Immature natural killer cell (primary cell): ENCODE measurements at regions not wholly inside any gene's neighbourhood (a gene's known extent, or its start where the extent isn't known, plus 50 kb on each side); places are given as distances from the start of the nearest gene placed in this dataset.

Source experiments
- DNase-seq, 3 donors: peaks; one replicate each; pipeline ENCODE4 v3.0.0; 2022; ENCODE audit warnings: mixed read lengths in 1 of 3
- H3K27ac Mint-ChIP-seq, 6 donors: one replicate each; pipeline ENCODE4 v1.8.0; 2020; ENCODE audit warnings: mixed read lengths in 6 of 6, mild to moderate bottlenecking in 5 of 6, inconsistent platforms in 4 of 6, moderate library complexity in 3 of 6
- H3K27me3 Mint-ChIP-seq, 3 donors: one replicate each; pipeline ENCODE4 v1.8.0; 2020 to 2021; ENCODE audit warnings: low read depth in 3 of 3, mild to moderate bottlenecking in 3 of 3, mixed read lengths in 3 of 3, moderate library complexity in 3 of 3, inconsistent platforms in 1 of 3
- H3K36me3 Mint-ChIP-seq, 3 donors: one replicate each; pipeline ENCODE4 v1.8.0; 2020; ENCODE audit warnings: mixed read lengths in 3 of 3, inconsistent platforms in 2 of 3, mild to moderate bottlenecking in 2 of 3
- H3K4me1 Mint-ChIP-seq, 2 donors: one replicate each; pipeline ENCODE4 v1.8.0; 2020; ENCODE audit warnings: inconsistent platforms in 2 of 2, mild to moderate bottlenecking in 2 of 2, mixed read lengths in 2 of 2, moderate library complexity in 1 of 2
- H3K4me3 Mint-ChIP-seq, 5 donors: one replicate each; pipeline ENCODE4 v1.8.0; 2020; ENCODE audit warnings: mild to moderate bottlenecking in 5 of 5, mixed read lengths in 5 of 5, inconsistent platforms in 3 of 5, moderate library complexity in 3 of 5
- H3K9me3 Mint-ChIP-seq, 6 donors: one replicate each; pipeline ENCODE4 v1.8.0; 2020; ENCODE audit warnings: mild to moderate bottlenecking in 6 of 6, mixed read lengths in 6 of 6, inconsistent platforms in 4 of 6, moderate library complexity in 3 of 6

GRCh38 chr2:15729709-15730544, 138.3 kb downstream of the DDX1 start:
- Mint-ChIP-seq H3K4me3 (no peak overlapping the region), H3K27me3 (peaks cover 0 to 2% (median 1%) of the 10 kb centered on the region in 3 donors), H3K4me1 (no peaks in the 10 kb centered on the region), H3K36me3 (no peaks in the 10 kb centered on the region), H3K9me3 (no peaks in the 10 kb centered on the region), H3K27ac (no peak overlapping the region)
- no peak for DNase-seq

- Mint-ChIP-seq H3K4me3 (no peak overlapping the region), H3K36me3 (no peaks in the 10 kb centered on the region), H3K9me3 (no peaks in the 10 kb centered on the region), H3K27ac (no peak overlapping the region), H3K4me1 (no peaks in the 10 kb centered on the region), H3K27me3 (peaks cover 2% of the 10 kb centered on the region in 3 donors)
- no peak for DNase-seq
These were observed 139.0 kb downstream of the DDX1 start for GRCh38 chr2:15730545-15731212.

GRCh38 chr2:15731213-15731888, 139.7 kb downstream of the DDX1 start:
- peaks cover 2 to 5% (median 2%) of the 10 kb centered on the region in 3 donors for H3K27me3 Mint-ChIP-seq
- no peak for DNase-seq
- H3K4me1 Mint-ChIP-seq, result no peaks in the 10 kb centered on the region
- H3K27ac Mint-ChIP-seq, result no peak overlapping the region
- H3K4me3 Mint-ChIP-seq, result no peak overlapping the region
- no peaks in the 10 kb centered on the region for H3K36me3 Mint-ChIP-seq
- no peaks in the 10 kb centered on the region for H3K9me3 Mint-ChIP-seq

- Mint-ChIP-seq H3K4me1 (no peaks in the 10 kb centered on the region), H3K36me3 (no peaks in the 10 kb centered on the region), H3K27me3 (peaks cover 2 to 5% (median 2%) of the 10 kb centered on the region in 3 donors), H3K27ac (no peak overlapping the region), H3K9me3 (peaks cover 0 to 3% (median 0%) of the 10 kb centered on the region in 6 donors), H3K4me3 (no peak overlapping the region)
- DNase-seq, result no peak
These were observed 140.2 kb downstream of the DDX1 start for GRCh38 chr2:15731889-15732271.

GRCh38 chr2:15732341-15733077, 140.8 kb downstream of the DDX1 start:
- Mint-ChIP-seq H3K9me3 (peaks cover 0 to 3% (median 0%) of the 10 kb centered on the region in 6 donors), H3K27me3 (peaks cover 2 to 5% (median 2%) of the 10 kb centered on the region in 3 donors), H3K4me3 (no peak overlapping the region), H3K4me1 (no peaks in the 10 kb centered on the region), H3K27ac (no peak overlapping the region), H3K36me3 (no peaks in the 10 kb centered on the region)
- DNase-seq, result no peak

- Mint-ChIP-seq H3K36me3 (no peaks in the 10 kb centered on the region), H3K9me3 (peaks cover 0 to 3% (median 0%) of the 10 kb centered on the region in 6 donors), H3K27me3 (peaks cover 2 to 4% (median 2%) of the 10 kb centered on the region in 3 donors), H3K4me1 (no peaks in the 10 kb centered on the region), H3K4me3 (no peak overlapping the region), H3K27ac (no peak overlapping the region)
- DNase-seq, result no peak
These were observed 142.4 kb downstream of the DDX1 start for GRCh38 chr2:15733867-15734673.

- H3K4me3 Mint-ChIP-seq, result no peak overlapping the region
- DNase-seq, result no peak
These were observed 143.2 kb downstream of the DDX1 start for GRCh38 chr2:15734674-15735483.

GRCh38 chr2:15735484-15736326, 144.0 kb downstream of the DDX1 start:
- Mint-ChIP-seq H3K9me3 (peaks cover 0 to 4% (median 1%) of the 10 kb centered on the region in 6 donors), H3K4me1 (no peaks in the 10 kb centered on the region), H3K27ac (no peak overlapping the region), H3K27me3 (peaks cover 2 to 4% (median 2%) of the 10 kb centered on the region in 3 donors), H3K4me3 (no peak overlapping the region), H3K36me3 (no peaks in the 10 kb centered on the region)
- DNase-seq, result no peak

More at GRCh38 chr2:15734674-15735483, 143.2 kb downstream of the DDX1 start:
- no peak overlapping the region for H3K27ac Mint-ChIP-seq
- H3K4me1 Mint-ChIP-seq, result no peaks in the 10 kb centered on the region
- H3K36me3 Mint-ChIP-seq, result no peaks in the 10 kb centered on the region
- H3K9me3 Mint-ChIP-seq, result peaks cover 0 to 3% (median 0%) of the 10 kb centered on the region in 6 donors
- peaks cover 2 to 4% (median 2%) of the 10 kb centered on the region in 3 donors for H3K27me3 Mint-ChIP-seq

GRCh38 chr2:15736396-15737180, 144.9 kb downstream of the DDX1 start:
- Mint-ChIP-seq H3K27me3 (peaks cover 2 to 4% (median 2%) of the 10 kb centered on the region in 3 donors), H3K27ac (no peak overlapping the region), H3K4me1 (no peaks in the 10 kb centered on the region), H3K9me3 (peaks cover 0 to 6% (median 2%) of the 10 kb centered on the region in 6 donors), H3K36me3 (no peaks in the 10 kb centered on the region), H3K4me3 (no peak overlapping the region)
- no peak for DNase-seq

GRCh38 chr2:15737314-15738224, 145.9 kb downstream of the DDX1 start:
- H3K27ac Mint-ChIP-seq, result no peak overlapping the region
- DNase-seq, result no peak
- peaks cover 2 to 5% (median 4%) of the 10 kb centered on the region in 3 donors for H3K27me3 Mint-ChIP-seq
- H3K36me3 Mint-ChIP-seq, result no peaks in the 10 kb centered on the region
- H3K4me3 Mint-ChIP-seq, result no peak overlapping the region
- peaks cover 0 to 6% (median 3%) of the 10 kb centered on the region in 6 donors for H3K9me3 Mint-ChIP-seq
- no peaks in the 10 kb centered on the region for H3K4me1 Mint-ChIP-seq
